Coronary artery (tissue), 2 donors: ENCODE measurements at regions not wholly inside any gene's neighbourhood (a gene's known extent, or its start where the extent isn't known, plus 50 kb on each side); places are given as distances from the start of the nearest gene placed in this dataset.

Experiments used
- DNase-seq: peaks from one replicate; pipeline ENCODE4 v3.0.0-alpha.2; 2017; ENCODE audit warnings: low spot score
- H3K27ac ChIP-seq, 2 donors: fragments of 200-600 bp; sonication (generic); one replicate each; pipeline ENCODE4 v1.5.1; 2016 to 2019
- H3K4me3 ChIP-seq: fragments of 200-600 bp; sonication (generic); 2 replicates; pipeline ENCODE4 v1.5.1; 2016; ENCODE audit warnings: mild to moderate bottlenecking, moderate library complexity
- TF ChIP-seq, protein P1 (sequence below): fragments of 200-600 bp; sonication (generic); IDR thresholded peaks from one replicate; pipeline ENCODE4 v1.5.1; 2019; ENCODE audit warnings: antibody characterized with exemption

DNA sequence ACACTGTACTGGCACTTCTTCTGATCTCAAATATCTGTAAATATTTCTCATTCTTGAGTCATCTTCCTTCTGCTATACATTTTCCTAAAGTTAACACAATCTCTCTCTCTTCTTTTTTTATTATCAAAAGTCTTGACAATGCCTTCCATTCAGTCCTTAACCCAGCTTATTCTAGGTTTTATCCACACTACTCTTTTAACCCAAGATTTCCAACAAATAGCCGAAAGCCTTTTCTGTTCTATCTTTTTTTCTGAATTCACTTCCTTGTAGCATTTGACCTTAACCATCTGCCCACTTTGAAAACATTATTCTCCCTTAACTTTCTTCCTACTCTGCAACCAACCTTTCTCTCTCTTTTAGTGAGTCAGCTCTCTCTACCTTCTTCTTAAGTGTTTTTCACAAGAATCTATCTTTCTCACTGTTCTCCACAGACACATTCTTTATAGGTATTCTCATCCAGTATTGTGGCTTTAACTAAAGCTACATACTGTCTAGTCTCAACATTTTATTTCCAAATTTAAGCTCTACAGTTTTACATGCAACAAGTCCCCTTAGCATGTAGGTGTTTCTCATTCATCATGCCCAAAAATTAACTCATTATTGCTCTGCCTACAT is 915.6 kb downstream of the KCNMA1 start:
- Histone ChIP-seq H3K27ac (no peak overlapping the region), H3K4me3 (no peak overlapping the region)
- TF ChIP-seq, protein P1, sequence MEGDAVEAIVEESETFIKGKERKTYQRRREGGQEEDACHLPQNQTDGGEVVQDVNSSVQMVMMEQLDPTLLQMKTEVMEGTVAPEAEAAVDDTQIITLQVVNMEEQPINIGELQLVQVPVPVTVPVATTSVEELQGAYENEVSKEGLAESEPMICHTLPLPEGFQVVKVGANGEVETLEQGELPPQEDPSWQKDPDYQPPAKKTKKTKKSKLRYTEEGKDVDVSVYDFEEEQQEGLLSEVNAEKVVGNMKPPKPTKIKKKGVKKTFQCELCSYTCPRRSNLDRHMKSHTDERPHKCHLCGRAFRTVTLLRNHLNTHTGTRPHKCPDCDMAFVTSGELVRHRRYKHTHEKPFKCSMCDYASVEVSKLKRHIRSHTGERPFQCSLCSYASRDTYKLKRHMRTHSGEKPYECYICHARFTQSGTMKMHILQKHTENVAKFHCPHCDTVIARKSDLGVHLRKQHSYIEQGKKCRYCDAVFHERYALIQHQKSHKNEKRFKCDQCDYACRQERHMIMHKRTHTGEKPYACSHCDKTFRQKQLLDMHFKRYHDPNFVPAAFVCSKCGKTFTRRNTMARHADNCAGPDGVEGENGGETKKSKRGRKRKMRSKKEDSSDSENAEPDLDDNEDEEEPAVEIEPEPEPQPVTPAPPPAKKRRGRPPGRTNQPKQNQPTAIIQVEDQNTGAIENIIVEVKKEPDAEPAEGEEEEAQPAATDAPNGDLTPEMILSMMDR = no peak
- no peak for DNase-seq

DNA sequence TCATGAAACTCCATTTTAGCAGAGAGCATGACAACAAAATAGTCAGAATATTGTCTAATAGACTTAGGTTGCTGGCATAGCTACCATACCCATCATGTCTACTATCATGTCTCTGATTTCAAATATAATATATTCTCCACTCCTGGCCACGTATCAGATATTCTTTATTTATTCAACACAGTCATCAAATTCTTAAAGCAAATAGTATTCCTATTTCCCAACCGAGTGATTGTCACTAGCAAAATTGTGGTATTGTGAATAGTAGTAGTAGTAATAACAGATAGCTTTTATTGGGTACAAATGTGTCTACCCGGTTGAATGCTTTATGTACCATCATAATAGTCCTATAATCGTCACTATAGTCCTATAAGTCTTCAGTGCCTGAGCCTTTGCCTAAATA is 918.6 kb downstream of the KCNMA1 start:
- TF ChIP-seq, protein P1 = no peak
- Histone ChIP-seq H3K4me3 (no peak overlapping the region), H3K27ac (no peak overlapping the region)
- DNase-seq = no peak

DNA sequence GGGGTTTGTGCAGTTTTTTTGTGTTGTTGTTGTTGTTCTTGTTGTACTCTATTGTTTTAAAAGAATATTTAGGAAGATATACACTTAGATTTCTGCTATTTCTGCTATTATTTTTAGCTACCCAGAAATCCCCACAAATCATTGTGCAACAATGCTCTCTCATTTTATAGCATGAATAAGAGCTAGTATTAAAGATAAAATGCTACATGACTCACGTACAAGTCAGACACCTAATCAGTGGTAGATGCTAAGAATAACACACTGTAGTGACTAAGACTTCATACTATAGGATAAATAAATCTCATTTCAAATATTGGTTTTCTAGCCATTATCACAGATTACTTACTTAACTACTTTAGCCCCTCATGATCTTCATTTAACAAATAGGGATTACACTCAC is 920.5 kb downstream of the KCNMA1 start:
- DNase-seq = no peak
- H3K27ac ChIP-seq = no peak overlapping the region
- H3K4me3 ChIP-seq = no peak overlapping the region
- TF ChIP-seq, protein P1 = no peak

DNA sequence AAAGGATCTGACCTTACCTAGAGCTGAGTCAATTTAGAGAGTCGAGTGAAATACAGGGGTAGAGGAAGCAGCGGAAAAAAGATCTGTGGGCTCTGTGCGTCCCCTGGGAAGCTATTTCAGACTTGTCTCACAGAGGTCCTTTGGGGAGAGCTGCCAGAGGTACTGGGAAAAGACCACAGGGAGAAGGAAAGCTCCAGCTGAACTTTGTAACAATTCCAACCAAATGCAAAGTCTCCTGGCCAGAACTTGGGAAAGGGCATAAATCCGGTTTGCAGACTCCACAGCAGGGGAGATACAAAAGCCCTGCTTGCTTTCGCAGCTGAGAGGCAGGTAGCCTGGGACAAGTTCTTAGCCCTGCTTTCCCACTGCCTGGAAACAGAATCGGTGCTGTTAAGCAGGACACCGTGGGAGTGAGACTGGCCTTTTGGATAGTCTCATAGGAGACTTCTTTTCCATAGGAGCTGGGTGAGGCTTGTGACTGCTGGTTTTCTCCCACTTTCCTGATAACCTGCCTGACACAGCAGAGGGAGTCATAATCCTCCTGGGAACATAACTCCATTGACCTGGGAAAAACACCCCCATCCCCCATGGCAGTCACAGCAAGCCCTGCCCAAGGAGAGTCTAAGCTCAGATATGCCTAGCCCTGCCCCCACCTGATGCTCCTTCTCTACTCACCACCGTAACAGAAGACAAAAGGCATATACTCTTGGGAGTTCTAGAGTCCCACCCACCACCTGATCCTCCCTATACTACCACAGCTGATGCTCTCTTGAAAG is 926.2 kb downstream of the KCNMA1 start:
- peak overlapping the region; percentile 52 for H3K4me3 ChIP-seq
- H3K27ac ChIP-seq = peak overlapping the region; percentile 69 to 70
- TF ChIP-seq, protein P1 = no peak
- DNase-seq = no peak

DNA sequence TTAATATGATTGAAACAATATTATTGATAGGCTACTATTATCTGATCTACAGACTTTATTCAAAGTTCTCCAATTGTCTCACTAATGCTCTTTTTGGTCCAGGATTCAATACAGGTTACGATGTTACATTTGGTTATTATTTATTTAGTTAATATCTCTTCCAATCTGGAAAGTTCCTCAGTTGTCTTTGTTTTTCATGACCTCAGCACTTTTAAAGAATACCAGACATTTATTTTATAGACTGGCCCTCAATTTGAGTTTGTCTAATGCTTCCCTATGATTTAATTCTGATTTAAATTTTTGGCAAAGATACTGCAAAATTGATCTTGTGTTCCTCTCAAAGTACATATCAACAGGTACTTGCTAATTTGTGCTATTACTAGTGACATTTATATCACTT is 937.4 kb downstream of the KCNMA1 start:
- no peak overlapping the region for H3K27ac ChIP-seq
- DNase-seq = no peak
- TF ChIP-seq, protein P1 = no peak
- no peak overlapping the region for H3K4me3 ChIP-seq

DNA sequence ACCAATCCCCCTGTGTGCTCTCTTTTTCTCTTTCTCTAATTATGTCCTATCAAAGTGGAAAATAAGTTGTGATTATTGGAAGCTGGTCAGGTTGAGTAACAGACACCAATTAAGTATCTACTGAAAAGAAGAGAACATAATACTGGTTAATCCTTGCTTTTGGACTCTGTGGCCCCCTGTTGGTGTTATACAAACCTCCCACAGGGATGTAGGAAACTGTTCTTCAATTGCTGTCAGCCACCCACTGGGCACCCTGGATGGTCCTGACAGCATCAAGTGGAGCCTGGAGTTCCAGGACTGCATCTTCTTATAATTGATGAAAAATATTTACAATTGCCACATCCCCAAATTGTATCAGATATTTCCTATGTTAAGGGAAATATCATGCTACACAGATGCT is 939.7 kb downstream of the KCNMA1 start:
- no peak for DNase-seq

More for the DNA sequence above, 939.7 kb downstream of the KCNMA1 start:
- TF ChIP-seq, protein P1 = no peak
- Histone ChIP-seq H3K4me3 (no peak overlapping the region), H3K27ac (no peak overlapping the region)
